Ectodermal cell (in vitro differentiated cells): ENCODE measurements at regions not wholly inside any gene's neighbourhood (a gene's known extent, or its start where the extent isn't known, plus 50 kb on each side); places are given as distances from the start of the nearest gene placed in this dataset.

ENCODE experiments used
- H3K27ac ChIP-seq: 2 replicates; pipeline ENCODE4 v1.7.0; 2013; ENCODE audit warnings: mild to moderate bottlenecking, low read depth, low read length; ENCODE audit not compliant: insufficient read depth, poor library complexity, severe bottlenecking
- H3K27me3 ChIP-seq: 2 replicates; pipeline ENCODE4 v1.7.0; 2013; ENCODE audit warnings: mild to moderate bottlenecking, low read length; ENCODE audit not compliant: insufficient read depth, control insufficient read depth, poor library complexity, severe bottlenecking
- H3K36me3 ChIP-seq: one replicate; pipeline ENCODE4 v1.7.0; 2013; ENCODE audit warnings: low read length; ENCODE audit not compliant: control insufficient read depth, insufficient read depth
- H3K4me1 ChIP-seq: one replicate; pipeline ENCODE4 v1.7.0; 2013; ENCODE audit warnings: low read length; ENCODE audit not compliant: control insufficient read depth, insufficient read depth
- H3K4me3 ChIP-seq: 2 replicates; pipeline ENCODE4 v1.7.0; 2013; ENCODE audit warnings: low read depth, low read length, control low read depth; ENCODE audit not compliant: insufficient read depth
- H3K9me3 ChIP-seq: 2 replicates; pipeline ENCODE4 v1.7.0; 2013; ENCODE audit warnings: mild to moderate bottlenecking, low read length, moderate library complexity; ENCODE audit not compliant: control insufficient read depth
- WGBS, 2 experiments: methylation state at CpG; one replicate each; pipeline ENCODE4 v1.1.7; 2013; ENCODE audit warnings: missing lambda C conversion rate in 2 of 2; 5-methylcytosine and 5-hydroxymethylcytosine counted together

DNA sequence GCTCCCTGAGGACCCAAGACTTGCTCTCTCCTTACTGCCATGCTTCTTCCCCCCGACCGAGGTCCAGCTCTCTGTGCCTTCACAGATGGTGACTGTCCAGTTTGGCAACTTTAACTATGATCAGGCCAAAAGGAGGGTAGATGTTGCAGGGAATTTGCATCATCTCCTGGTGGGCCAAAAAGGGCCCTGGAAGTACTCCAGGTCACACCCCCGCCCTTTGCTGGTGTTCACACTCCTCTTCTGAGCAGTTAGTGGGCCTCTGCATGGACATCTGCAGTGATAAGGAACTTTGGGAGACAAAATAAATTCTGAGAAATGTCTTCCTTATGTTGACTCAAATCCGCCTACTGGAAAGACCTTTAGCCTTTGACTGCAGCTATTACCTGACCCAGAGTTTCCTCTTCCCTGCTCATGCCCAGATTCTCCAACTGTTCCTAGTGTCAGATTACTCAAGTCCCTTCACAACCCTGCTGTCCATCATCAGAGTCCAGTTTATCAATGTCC lies 234.4 kb downstream of the LOXHD1 start:
- Histone ChIP-seq H3K9me3 (no peaks in the 10 kb centered on the region), H3K4me3 (no peak overlapping the region), H3K36me3 (no peaks in the 10 kb centered on the region), H3K27ac (no peak overlapping the region), H3K4me1 (peaks cover 58% of the 10 kb centered on the region), H3K27me3 (no peaks in the 10 kb centered on the region)
- 95 to 98% methylated on average over 4 of the region's 4 CpGs for WGBS, 2 experiments

DNA sequence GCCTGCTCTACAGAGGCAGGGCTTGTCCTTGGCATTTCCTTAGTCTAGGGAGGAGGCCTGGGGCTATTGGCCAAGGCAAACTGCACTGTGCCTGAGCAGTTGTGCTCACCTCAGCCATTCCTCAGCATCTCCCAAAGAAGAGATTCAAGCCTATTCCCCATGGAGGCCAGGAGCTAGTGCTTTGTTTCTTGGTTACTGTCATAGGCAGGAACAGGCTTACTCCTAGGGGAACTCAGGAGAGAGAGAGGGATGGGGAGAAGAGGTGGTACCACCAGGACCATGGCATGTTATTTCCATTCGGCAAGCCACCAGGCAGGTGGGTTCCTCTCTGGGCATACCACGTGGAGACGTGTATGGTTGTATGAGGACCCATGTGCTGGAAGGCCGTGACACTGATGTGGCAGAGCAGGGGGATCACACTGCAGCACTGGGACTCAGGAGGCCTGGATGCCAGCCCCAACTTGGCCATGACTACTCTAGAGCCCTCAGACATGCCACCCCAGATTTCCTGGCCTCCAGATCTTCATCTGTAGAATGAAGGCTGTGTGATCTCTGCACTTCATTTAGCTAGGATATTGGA lies 233.7 kb downstream of the LOXHD1 start:
- peaks cover 57% of the 10 kb centered on the region for H3K4me1 ChIP-seq
- no peaks in the 10 kb centered on the region for H3K36me3 ChIP-seq
- H3K27ac ChIP-seq = no peak overlapping the region
- H3K9me3 ChIP-seq = no peaks in the 10 kb centered on the region
- H3K27me3 ChIP-seq = no peaks in the 10 kb centered on the region
- 94% methylated on average over 4 of the region's 4 CpGs for WGBS, 2 experiments
- H3K4me3 ChIP-seq = no peak overlapping the region

DNA sequence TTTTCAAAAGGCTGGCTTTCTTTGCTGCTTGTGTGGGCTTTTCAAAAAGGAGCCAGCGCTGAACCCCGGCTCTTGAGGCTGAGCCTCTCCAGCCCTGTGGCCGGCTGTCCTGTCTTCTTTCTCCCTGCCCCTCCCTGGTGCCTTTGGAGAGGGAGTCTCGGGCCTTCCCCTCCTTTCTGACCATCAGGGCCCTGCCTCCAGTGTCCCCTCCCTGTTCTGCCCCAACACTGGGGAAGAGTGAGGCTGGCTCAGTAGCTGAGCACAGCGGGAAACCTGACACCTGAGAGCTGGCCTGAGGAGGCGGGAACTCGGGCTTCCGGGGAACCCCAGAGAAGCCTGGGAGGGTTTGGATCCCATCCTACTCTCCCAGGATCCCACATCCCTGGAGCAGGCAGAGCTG lies 232.1 kb downstream of the LOXHD1 start:
- no peak overlapping the region for H3K27ac ChIP-seq
- H3K4me3 ChIP-seq = no peak overlapping the region
- H3K4me1 ChIP-seq = peaks cover 42% of the 10 kb centered on the region
- WGBS, 2 experiments = 33 to 34% methylated on average over 8 of the region's 8 CpGs
- no peaks in the 10 kb centered on the region for H3K9me3 ChIP-seq
- no peaks in the 10 kb centered on the region for H3K27me3 ChIP-seq
- no peaks in the 10 kb centered on the region for H3K36me3 ChIP-seq

DNA sequence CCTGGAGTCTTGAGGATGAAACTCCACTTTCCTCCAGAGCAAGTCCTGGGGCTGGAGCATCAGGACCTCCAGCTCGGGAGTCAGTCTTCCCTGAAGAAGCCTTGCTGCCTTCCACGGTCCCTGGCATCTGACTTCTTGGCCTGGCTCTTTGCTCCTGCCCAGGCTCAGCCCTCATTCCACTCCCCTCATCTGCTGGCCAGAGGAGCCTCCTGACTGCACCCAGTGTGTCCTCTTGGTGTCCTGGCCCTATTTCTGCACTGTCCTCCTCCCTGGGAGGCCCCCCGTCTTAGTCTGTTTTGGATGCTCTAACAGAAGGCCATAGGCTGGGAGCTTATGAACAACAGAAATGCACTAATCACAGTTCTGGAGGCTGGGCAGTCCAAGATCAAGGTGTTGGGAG lies 231.5 kb downstream of the LOXHD1 start:
- Histone ChIP-seq H3K27me3 (no peaks in the 10 kb centered on the region), H3K9me3 (no peaks in the 10 kb centered on the region), H3K36me3 (no peaks in the 10 kb centered on the region), H3K27ac (no peak overlapping the region), H3K4me3 (no peak overlapping the region), H3K4me1 (peaks cover 40% of the 10 kb centered on the region)
- 84 to 92% methylated on average over 3 of the region's 3 CpGs for WGBS, 2 experiments

DNA sequence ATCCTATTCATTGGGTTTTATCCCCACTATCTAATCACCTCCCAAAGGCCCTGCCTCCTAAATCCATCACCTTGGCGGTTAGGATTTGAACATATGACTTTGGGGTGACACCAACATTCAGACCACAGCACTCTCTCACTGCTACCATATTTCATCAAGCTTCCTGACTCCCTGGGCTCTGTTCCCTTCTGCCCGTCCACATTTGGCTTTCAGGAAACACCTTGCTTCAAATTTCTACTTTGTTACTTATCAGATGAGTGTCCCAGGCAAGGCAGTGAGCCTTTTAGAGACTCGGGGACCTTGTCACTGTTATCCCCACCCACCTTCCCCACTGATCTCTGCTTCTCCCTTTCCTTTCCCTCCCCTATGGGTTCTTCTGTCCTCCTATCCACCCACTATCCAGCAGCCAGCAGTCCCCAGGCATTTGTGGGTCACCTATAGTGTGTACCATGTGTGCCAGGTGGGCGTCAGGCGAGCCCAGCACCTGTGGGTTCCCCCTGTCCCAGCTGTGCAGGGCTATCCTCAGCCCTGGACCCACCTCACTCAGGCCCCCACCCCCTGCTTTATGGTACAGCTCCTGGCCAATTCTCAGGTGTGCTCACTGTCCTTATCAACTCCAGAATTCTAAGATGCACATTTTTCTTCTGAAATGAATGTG lies 230.9 kb downstream of the LOXHD1 start:
- no peak overlapping the region for H3K4me3 ChIP-seq
- no peaks in the 10 kb centered on the region for H3K27me3 ChIP-seq

DNA sequence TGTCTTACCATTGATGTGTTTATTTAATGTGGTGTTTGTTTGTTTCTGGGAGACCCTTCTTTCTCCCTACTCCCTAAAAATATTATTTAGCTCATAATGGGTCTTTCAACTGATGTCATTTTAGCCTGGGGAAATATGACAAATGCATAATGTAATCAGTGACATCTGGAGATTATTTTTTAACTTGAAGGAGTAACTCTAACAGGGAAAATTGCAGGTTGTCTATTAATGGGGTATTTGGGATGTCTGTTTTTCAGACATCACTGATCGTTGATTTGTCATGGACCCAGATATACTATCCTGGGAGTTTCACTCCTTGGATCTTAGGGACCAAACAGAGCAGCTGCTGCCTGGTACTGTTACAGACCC lies 230.4 kb downstream of the LOXHD1 start:
- no peak overlapping the region for H3K27ac ChIP-seq
- H3K36me3 ChIP-seq = no peaks in the 10 kb centered on the region
- no peak overlapping the region for H3K4me3 ChIP-seq
- H3K4me1 ChIP-seq = peaks cover 32% of the 10 kb centered on the region
- no peaks in the 10 kb centered on the region for H3K27me3 ChIP-seq
- WGBS, 2 experiments = 87 to 95% methylated on average over 1 of the region's 1 CpG
- H3K9me3 ChIP-seq = no peaks in the 10 kb centered on the region

More for the DNA sequence above, 230.9 kb downstream of the LOXHD1 start:
- Histone ChIP-seq H3K9me3 (no peaks in the 10 kb centered on the region), H3K4me1 (peaks cover 36% of the 10 kb centered on the region), H3K27ac (no peak overlapping the region), H3K36me3 (no peaks in the 10 kb centered on the region)
- 88 to 92% methylated on average over 5 of the region's 5 CpGs for WGBS, 2 experiments
